Bronchial epithelial cell (primary cell): ENCODE measurements at regions not wholly inside any gene's neighbourhood (a gene's known extent, or its start where the extent isn't known, plus 50 kb on each side); places are given as distances from the start of the nearest gene placed in this dataset.
A peak's percentile ranks its signal among the peaks of the same experiment; 100 is the strongest.
"Not testable (repeated sequence)": the region's sequence is repeated elsewhere in the genome, so short reads cannot be mapped to it uniquely, and the experiment has no call there.

Experiments used
- DNase-seq: peaks from one replicate; pipeline ENCODE4 v3.0.0-alpha.2; 2010; ENCODE audit warnings: low read depth
- FAIRE-seq: peaks from 2 replicates; lab custom pipeline; 2011; peaks lifted over from hg19 to GRCh38; lab: Jason Lieb, UNC
- H3K27me3 ChIP-seq: 2 replicates; pipeline ENCODE4 v1.5.1; 2011; ENCODE audit warnings: low read length; ENCODE audit not compliant: control insufficient read depth, insufficient read depth
- H3K36me3 ChIP-seq: 2 replicates; pipeline ENCODE4 v1.5.1; 2011; ENCODE audit warnings: low read length; ENCODE audit not compliant: control insufficient read depth, insufficient read depth
- H3K4me3 ChIP-seq: 2 replicates; pipeline ENCODE4 v1.5.1; 2011; ENCODE audit warnings: mild to moderate bottlenecking, low read depth, low read length, control low read depth
- TF ChIP-seq, protein P1 (sequence below): IDR thresholded peaks from 2 replicates; pipeline ENCODE4 v1.5.1; 2011; ENCODE audit warnings: mild to moderate bottlenecking, moderate library complexity, low read length, control low read depth, inconsistent platforms; ENCODE audit not compliant: insufficient read depth, severe bottlenecking

DNA sequence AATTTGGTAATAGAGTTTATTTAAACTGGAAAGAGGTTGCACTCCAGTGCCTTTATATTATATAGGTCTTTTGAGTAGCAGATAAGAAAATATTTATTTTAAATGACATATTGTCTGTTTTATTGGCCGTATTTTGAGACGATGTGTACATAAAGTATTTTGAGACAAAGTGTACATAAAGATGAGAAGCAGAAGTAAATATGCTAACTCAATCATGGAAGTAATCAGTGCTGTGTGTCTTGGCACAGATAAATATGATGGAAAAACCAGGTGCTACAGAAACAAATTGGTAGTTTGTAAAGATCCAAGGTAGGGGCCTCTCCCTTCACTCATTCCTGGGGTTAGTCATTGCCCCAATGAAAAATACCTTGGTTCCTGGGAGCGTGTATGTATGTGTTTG is 382.9 kb downstream of the DSEL start:
- FAIRE-seq, result no peak
- H3K4me3 ChIP-seq, result no peak overlapping the region
- DNase-seq, result no peak
- TF ChIP-seq, protein P1, sequence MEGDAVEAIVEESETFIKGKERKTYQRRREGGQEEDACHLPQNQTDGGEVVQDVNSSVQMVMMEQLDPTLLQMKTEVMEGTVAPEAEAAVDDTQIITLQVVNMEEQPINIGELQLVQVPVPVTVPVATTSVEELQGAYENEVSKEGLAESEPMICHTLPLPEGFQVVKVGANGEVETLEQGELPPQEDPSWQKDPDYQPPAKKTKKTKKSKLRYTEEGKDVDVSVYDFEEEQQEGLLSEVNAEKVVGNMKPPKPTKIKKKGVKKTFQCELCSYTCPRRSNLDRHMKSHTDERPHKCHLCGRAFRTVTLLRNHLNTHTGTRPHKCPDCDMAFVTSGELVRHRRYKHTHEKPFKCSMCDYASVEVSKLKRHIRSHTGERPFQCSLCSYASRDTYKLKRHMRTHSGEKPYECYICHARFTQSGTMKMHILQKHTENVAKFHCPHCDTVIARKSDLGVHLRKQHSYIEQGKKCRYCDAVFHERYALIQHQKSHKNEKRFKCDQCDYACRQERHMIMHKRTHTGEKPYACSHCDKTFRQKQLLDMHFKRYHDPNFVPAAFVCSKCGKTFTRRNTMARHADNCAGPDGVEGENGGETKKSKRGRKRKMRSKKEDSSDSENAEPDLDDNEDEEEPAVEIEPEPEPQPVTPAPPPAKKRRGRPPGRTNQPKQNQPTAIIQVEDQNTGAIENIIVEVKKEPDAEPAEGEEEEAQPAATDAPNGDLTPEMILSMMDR, result no peak
- no peaks in the 10 kb centered on the region for H3K27me3 ChIP-seq
- no peaks in the 10 kb centered on the region for H3K36me3 ChIP-seq

DNA sequence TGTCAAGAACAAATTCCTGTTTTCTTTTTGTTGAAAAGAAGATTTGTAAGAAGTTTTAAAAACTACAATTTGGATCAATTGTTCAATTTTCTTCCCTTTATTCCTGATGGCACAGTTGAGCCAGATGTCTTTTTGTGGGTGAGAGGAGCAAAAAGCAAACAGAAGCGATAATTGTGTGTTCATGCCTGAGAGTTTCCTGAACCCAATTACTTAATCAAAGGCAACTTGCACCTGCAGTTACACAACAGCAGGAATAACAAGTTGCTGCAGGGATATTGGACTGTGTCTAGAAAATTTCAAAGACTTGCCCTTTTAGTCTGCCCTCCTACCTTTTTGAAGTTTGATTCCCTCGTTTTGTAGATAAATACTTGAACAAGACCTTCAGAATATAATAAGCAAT is 383.6 kb downstream of the DSEL start:
- TF ChIP-seq, protein P1, result no peak
- no peaks in the 10 kb centered on the region for H3K27me3 ChIP-seq
- H3K4me3 ChIP-seq, result no peak overlapping the region
- DNase-seq, result peak; percentile 39
- no peak for FAIRE-seq
- H3K36me3 ChIP-seq, result no peaks in the 10 kb centered on the region

GRCh38 chr18:67131498-67131897 is 385.0 kb downstream of the DSEL start:
- no peaks in the 10 kb centered on the region for H3K36me3 ChIP-seq
- DNase-seq (peak; percentile 26), FAIRE-seq (no peak)
- H3K27me3 ChIP-seq, result no peaks in the 10 kb centered on the region
- TF ChIP-seq, protein P1, result no peak
- no peak overlapping the region for H3K4me3 ChIP-seq

DNA sequence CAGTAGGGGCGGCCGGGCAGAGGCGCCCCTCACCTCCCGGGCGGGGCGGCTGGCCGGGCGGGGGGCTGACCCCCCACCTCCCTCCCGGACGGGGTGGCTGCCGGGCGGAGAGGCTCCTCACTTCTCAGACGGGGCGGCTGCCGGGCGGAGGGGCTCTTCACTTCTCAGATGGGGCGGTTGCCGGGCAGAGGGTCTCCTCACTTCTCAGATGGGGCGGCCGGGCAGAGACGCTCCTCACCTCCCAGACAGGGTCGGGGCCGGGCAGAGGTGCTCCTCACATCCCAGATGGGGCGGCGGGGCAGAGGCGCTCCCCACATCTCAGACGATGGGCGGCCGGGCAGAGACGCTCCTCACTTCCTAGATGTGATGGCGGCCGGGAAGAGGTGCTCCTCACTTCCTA is 389.8 kb downstream of the DSEL start:
- not testable (repeated sequence) for DNase-seq, H3K4me3 ChIP-seq, FAIRE-seq, H3K36me3 ChIP-seq, H3K27me3 ChIP-seq

DNA sequence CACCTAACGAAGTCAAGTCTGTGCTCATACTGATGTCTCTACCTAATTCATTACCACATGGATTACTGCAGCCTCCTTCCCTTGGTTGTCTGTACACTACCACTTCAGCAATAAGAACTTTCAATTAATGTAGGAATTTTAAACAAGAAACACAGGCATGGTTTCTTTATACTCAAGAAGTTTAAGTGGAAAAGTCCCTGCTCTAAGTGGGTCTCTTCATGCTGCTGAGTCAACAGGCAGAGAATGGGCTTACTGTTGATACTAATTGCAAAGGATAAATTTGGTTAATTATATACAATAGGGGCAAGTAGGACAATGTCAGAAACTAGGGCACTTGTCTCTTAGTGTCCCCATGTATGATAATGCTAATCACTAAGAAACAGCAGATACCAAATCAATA is 392.6 kb downstream of the DSEL start:
- no peak for FAIRE-seq
- no peaks in the 10 kb centered on the region for H3K36me3 ChIP-seq
- TF ChIP-seq, protein P1, result no peak
- no peak for DNase-seq
- no peaks in the 10 kb centered on the region for H3K27me3 ChIP-seq
- no peak overlapping the region for H3K4me3 ChIP-seq

DNA sequence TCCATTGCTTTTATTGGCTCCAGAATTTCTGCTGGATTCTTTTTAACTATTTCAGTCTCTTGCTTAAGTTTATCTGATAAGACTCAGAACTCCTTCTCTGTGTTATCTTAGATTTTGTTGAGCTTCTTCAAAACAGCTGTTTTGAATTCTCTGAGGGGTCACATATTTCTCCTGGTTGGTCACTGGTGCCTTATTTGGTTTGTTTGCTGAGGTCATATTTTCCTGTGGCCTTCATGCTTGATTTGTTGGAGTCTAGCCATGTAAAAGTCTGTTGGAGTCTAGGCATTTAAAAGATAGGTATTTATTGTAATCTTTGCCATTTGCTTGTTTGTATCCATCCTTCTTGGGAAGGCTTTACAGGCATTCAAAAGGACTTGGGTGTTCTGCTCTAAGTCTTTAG is 398.7 kb downstream of the DSEL start:
- Histone ChIP-seq H3K27me3 (no peaks in the 10 kb centered on the region), H3K36me3 (no peaks in the 10 kb centered on the region), H3K4me3 (no peak overlapping the region)
- FAIRE-seq (no peak), DNase-seq (no peak)
- TF ChIP-seq, protein P1, result no peak
